ENCODE measurements at regions not wholly inside any gene's neighbourhood (a gene's known extent, or its start where the extent isn't known, plus 50 kb on each side); places are given as distances from the start of the nearest gene placed in this dataset.

- TF ChIP-seq POLR2AphosphoS5 (IDR thresholded peaks at IDR 0.05; ENCODE audit: low read depth, low read length) (no peak), REST (IDR thresholded peaks at IDR 0.05; ENCODE audit: insufficient read depth in 1 of 2, low read depth in 2 of 2, low read length in 2 of 2) (no peak), FOXP2 (optimal IDR thresholded peaks at IDR 0.05; ENCODE audit: borderline replicate concordance, extremely low read depth, extremely low read length, insufficient read depth) (no peak), TAF1 (IDR thresholded peaks at IDR 0.05; ENCODE audit: borderline replicate concordance, insufficient read depth, low read length) (no peak), SIN3A (IDR thresholded peaks at IDR 0.05; ENCODE audit: borderline replicate concordance, insufficient read depth, low read length) (no peak)
Observed at GRCh38 chr14:39768589-39768988, 336.4 kb upstream of the FBXO33 start.

Data from PFSK-1 (cell line).